ENCODE measurements at regions not wholly inside any gene's neighbourhood (a gene's known extent, or its start where the extent isn't known, plus 50 kb on each side); places are given as distances from the start of the nearest gene placed in this dataset.

- Histone ChIP-seq H3K27ac (no peak overlapping the region), H3K27me3 (no peaks in the 10 kb centered on the region), H3K36me3 (no peaks in the 10 kb centered on the region), H3K4me3 (no peak overlapping the region), H3K9me3 (no peaks in the 10 kb centered on the region), H3K4me1 (no peaks in the 10 kb centered on the region)
- intact Hi-C loops (cut with DNase I): no loop called here
- no peak for ATAC-seq
- no peak for TF ChIP-seq POLR2A (IDR thresholded peaks at IDR 0.05)
- 57 to 70% (median 64%) methylated on average over 2 of the region's 2 CpGs for WGBS, 4 donors
- DNase-seq: no peak
Measured at GRCh38 chr11:92911478-92911877, 58.0 kb upstream of the MTNR1B start.

DNA sequence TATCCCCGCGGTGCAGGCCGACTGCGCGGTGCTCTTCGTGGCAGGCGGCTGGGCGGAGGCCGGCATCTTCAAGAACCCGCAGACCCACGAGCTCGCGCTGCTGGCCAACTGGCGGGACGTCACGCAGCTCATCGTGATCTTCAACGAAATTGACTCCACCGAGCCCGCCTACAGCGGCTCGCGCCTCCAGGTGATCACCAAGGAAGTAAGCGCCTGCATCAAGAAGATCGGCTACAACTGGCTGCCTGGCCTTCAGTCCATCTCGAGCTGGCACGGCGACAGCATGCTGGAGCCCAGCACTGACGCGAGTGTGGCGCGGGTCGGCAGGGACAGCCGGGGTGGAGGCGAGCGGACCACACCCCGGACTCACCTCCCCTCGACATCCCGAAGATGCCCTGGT lies 53.9 kb upstream of the MTNR1B start:
- no peaks in the 10 kb centered on the region for H3K9me3 ChIP-seq
- H3K4me3 ChIP-seq: no peak overlapping the region
- no peaks in the 10 kb centered on the region for H3K36me3 ChIP-seq
- DNase-seq: no peak
- H3K27me3 ChIP-seq: no peaks in the 10 kb centered on the region
- TF ChIP-seq POLR2A (IDR thresholded peaks at IDR 0.05) (no peak), CTCF (IDR thresholded peaks at IDR 0.05) (no peak)
- 95 to 98% (median 97%) methylated on average over 34 to 39 of the region's 39 CpGs for WGBS, 4 donors
- no peak overlapping the region for H3K27ac ChIP-seq
- H3K4me1 ChIP-seq: no peaks in the 10 kb centered on the region
- intact Hi-C loops (cut with DNase I): no loop called here
- peak in 1 of 4 donors; percentile 38 for ATAC-seq

- Histone ChIP-seq H3K36me3 (no peaks in the 10 kb centered on the region), H3K4me1 (no peaks in the 10 kb centered on the region), H3K27me3 (no peaks in the 10 kb centered on the region), H3K27ac (no peak overlapping the region), H3K4me3 (no peak overlapping the region), H3K9me3 (no peaks in the 10 kb centered on the region)
- DNase-seq (no peak), ATAC-seq (no peak)
- intact Hi-C loops (cut with DNase I): no loop called here
- 65 to 69% (median 68%) methylated on average over 3 to 4 of the region's 4 CpGs for WGBS, 4 donors
- TF ChIP-seq POLR2A (IDR thresholded peaks at IDR 0.05) (no peak), CTCF (IDR thresholded peaks at IDR 0.05) (no peak)
Measured at GRCh38 chr11:92916299-92916698, 53.2 kb upstream of the MTNR1B start.

- no peak overlapping the region for H3K4me3 ChIP-seq
- intact Hi-C loops (cut with DNase I): no loop called here
- H3K9me3 ChIP-seq: no peaks in the 10 kb centered on the region
- 63 to 87% (median 70%) methylated on average over 1 of the region's 1 CpG for WGBS, 4 donors
- H3K27ac ChIP-seq: no peak overlapping the region
- H3K27me3 ChIP-seq: no peaks in the 10 kb centered on the region
- TF ChIP-seq POLR2A (IDR thresholded peaks at IDR 0.05) (no peak), CTCF (IDR thresholded peaks at IDR 0.05) (no peak)
- H3K4me1 ChIP-seq: no peaks in the 10 kb centered on the region
- DNase-seq: no peak
- H3K36me3 ChIP-seq: no peaks in the 10 kb centered on the region
- ATAC-seq: no peak
Measured at GRCh38 chr11:92917927-92918326, 51.5 kb upstream of the MTNR1B start.

- intact Hi-C loops (cut with DNase I): no loop called here
- TF ChIP-seq POLR2A (IDR thresholded peaks at IDR 0.05): no peak
- TF ChIP-seq CTCF (IDR thresholded peaks at IDR 0.05): no peak
- Histone ChIP-seq H3K36me3 (no peaks in the 10 kb centered on the region), H3K9me3 (no peaks in the 10 kb centered on the region), H3K4me3 (no peak overlapping the region), H3K27me3 (no peaks in the 10 kb centered on the region), H3K4me1 (no peaks in the 10 kb centered on the region), H3K27ac (no peak overlapping the region)
- DNase-seq (no peak), ATAC-seq (no peak)
Measured at GRCh38 chr11:92919048-92919447, 50.4 kb upstream of the MTNR1B start.

Data from heart left ventricle (tissue), 16 donors.